HG03432 (cell line): ENCODE measurements at regions not wholly inside any gene's neighbourhood (a gene's known extent, or its start where the extent isn't known, plus 50 kb on each side); places are given as distances from the start of the nearest gene placed in this dataset.
"Not testable (repeated sequence)": the region's sequence is repeated elsewhere in the genome, so short reads cannot be mapped to it uniquely, and the experiment has no call there.

Source experiments
- ATAC-seq: cut with Tn5 transposase; IDR thresholded peaks from one replicate; pipeline ENCODE4 v1.9.1; 2021; ENCODE audit warnings: mild to moderate bottlenecking, moderate library complexity; ENCODE audit not compliant: unreplicated experiment

DNA sequence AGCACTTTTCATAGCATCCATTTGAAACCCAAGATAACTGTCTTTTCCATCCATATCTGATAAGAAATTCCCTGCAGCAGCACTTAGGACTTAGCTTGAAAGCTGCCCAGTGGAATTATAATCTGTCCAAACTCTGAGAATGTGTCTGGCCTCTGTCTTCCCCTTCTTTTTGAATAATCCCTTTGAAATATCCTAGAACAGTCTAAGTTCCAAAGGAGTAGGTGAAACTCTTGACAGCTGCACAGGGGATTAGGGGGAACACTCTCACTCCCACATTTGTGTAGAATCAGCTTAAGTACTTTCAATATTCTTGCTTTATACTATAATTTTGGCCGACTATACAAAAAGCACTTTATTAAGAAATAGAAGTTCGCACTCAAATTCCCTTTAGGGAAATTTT, 157.7 kb downstream of the PAPSS1 start:
- no peak for ATAC-seq

DNA sequence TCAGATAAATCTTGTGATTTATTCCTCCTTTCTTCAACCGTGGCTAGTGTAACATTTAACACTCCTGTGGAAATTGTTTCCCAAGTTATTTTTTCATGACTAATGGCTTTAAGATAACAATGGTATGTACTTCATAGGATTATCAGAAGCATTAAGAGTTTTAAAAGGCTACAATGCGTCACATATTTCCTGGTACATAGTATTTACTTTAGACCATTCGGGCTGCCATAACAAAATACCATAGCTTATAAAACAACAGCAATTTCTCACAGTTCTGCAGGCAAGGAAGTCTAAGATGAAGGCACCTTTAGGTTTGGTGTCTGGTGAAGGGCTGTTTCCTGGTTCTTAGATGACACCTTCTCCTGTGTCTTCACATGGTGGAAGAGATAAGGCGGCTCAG, 158.6 kb downstream of the PAPSS1 start:
- no peak for ATAC-seq

DNA sequence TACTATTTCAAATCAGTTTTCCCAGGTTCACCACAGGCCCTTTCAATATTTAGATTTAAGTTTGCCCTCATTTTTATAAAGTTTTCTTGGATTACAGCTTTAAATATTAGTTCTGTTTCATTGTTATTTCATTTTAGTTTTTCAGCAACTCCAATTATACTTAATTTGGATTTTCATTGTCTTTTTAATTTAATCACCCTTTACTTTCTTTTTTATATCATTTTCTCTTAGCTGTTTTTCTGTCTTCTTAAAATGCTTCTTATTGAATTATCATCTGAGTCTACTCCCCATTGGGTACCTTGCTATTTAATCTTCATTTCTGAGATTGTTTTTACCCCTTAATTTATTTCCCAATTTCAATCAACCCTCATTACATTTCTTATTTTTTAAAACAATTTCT, 160.4 kb downstream of the PAPSS1 start:
- ATAC-seq, result no peak

DNA sequence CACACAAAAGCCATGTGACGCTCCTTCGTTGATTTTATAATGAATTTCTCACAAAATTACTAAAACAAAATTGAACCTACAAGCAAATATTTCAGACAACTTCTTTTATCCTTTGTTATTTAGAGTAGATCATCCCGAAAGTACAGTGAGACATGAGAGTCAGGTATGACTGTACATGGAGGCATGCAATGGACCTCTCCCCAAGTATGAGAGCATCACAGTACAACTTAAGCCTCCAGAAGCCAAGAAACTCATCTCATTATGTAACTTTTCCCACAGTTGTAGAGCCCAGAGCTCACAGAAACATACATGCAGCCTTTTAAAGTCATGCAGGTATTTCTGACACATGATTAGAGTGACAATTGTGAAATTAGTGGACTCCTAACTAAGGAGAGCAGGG, 167.7 kb downstream of the PAPSS1 start:
- no peak for ATAC-seq

DNA sequence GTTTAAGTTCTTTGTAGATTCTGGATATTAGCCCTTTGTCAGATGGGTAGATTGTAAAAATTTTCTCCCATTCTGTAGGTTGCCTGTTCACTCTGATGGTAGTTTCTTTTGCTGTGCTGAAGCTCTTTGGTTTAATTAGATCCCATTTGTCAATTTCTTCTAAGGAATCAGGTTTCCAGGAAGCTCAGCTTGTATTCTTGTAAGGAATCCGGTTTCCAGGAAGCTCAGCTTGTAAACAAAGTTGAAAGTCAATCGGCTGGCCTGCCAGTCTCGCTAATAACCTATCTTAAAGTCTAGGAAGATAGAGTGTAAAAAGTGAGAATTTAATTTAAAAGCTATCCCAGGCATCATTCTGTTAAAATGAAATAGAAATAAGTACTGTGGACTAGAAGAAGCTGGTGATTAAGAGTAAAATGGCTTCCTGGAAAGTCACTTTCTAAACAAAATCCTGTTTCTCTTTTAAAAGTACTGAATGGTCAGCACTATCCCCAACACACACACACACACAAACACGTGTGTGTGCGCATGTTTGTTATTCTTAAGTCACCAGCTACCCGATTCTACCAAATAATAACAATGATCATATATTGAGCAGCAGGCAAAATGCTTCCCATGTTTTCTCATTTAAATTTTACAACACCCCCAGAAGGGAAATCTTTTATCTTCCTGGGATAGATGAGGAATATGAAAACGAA, 171.7 kb downstream of the PAPSS1 start:
- no peak for ATAC-seq

DNA sequence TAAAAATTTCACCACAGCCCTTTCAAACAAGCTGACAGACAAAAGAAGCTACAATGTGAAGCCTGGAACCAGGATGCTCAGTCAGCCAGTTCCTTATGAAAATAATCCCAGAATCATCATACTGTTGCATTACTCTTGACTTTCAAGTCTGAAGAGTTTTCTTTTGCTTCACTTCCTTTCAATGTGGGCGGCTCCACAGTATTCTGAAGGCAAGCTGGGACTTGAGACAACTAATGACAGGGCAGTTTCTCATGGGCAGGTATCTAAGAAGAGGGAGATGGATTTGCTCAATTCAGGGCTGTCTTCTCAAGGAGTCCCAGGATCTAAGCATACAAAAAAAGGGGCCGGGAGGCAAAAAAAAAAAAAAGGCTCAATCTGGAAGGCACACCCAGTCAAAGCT, 173.4 kb downstream of the PAPSS1 start:
- no peak for ATAC-seq

DNA sequence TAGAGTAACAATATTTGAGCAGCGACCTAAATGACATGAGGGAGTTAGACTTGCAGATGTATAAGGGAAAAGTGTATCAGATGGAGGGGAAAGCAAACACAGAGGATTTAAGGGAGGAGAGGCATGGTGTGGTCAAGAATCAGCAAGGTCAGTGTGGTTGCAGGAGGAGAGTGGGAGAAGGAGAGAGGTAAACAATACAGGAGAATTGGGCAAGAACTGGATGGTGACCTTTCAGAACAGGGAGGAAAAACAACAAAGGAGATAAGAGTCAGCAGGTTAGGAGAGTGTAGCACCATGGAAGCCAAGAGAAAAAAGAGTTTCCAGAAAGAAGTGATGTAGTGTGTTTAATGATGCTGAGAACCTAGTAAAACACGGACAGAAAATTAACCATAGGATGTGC, 178.5 kb downstream of the PAPSS1 start:
- ATAC-seq, result no peak

DNA sequence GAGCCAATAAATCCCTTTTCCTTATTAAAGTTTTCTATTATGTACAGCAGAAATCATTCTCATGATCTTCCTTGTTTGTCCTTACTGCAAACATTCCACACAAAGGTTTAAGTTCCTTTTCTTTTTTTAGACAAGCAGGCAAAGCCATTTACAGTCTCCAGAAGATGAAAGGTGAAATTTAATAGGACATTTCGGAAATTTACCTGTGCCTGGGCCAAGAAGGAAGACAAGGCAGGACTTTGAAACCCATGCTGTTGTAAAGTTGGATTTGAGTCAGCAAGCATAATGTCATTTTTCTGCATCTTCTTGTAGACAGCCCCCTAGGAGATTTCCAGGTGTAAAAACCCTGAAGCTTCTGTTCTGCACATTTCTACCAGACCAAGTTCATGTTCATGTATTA, 188.1 kb downstream of the PAPSS1 start:
- ATAC-seq, result no peak

DNA sequence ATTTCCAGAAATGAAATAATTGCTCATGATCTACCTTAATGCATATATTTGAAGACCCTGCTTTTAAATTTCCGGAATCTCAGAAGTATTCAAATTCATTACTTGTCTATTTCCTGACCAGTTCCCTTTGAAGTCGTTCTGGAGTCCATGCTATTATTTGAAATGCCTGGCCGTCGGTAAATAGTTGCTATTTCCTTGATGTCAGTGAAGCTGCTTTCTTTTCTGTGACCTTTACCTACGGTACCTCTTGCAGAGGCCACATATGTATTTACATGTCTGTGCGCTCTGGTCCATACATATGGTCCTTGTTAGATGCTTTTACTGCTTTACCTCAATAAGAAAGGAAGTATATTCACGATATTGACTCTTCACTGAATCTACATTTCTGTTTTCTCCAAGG, 199.7 kb downstream of the PAPSS1 start:
- no peak for ATAC-seq

DNA sequence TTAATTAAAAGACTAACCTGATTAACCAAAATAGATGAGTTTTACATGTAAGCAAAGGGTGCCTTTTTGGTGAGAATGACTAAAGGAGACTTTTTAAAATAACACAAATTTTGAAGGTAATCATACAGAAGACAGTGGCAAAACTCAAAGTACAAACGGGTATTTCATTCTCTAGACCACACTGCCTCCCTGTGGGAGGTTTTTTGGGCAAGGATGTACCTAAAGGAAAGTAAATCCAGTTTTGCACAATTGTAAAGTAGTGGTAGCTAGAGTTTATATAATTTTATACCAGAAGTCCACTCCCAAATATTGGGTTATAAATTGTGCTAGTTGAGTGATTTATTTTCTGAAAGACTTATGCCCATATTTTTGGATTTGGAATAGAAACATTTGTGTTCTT, 201.0 kb downstream of the PAPSS1 start:
- no peak for ATAC-seq

DNA sequence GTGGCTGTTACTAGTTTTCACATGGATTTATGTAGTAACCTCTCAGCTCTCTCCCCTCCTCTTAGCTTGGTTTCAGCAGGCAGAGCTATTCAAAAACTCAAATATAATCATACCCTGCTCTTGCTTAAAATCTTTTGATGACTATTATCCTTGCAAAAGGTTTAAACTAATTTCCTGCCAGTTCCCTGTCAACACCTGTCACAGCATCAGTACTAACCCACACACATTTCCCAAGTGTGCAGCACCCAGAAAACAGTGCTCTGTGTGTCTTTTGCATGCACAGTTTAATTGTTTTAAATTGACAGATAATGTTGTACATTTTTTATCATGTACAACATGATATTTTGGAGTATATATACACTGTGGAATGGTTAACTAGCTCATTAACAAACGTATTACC, 202.0 kb downstream of the PAPSS1 start:
- ATAC-seq, result no peak

DNA sequence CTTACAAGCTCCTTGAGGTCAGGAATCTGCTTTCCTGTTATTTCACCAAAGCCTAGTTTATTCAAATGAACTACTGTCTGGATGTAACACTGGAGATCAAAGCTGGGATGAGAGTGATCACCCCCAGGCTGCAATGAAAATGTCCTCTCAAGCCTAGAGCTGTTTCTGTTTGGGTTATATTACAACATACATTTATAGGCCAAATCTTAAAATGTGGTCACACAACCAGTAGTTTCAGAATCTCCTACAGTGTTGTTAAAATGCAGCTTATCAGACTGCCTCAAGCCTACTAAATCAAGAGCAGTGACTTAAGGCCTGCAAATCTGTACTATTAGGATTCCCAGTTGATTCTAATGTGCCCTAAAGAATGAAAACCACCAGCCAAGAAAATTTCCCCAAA, 207.5 kb downstream of the PAPSS1 start:
- no peak for ATAC-seq

DNA sequence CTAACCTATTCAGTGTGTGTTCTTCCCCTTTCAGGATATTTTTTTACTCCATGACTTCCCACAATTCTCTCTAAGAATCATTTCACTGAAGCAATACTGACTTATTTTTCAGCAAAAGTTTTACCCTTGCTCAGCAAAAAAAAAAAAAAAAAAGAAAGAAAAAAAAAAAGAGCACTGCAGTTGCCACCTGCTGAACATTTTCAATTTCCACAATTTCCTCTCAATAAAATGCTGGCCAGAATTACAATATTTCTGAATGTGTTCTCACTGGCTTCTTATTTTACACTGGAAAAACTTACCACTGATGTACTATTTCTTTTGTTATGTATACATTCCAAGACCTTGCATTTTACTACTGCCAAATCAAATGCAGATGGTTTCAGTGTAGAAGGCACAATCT, 210.4 kb downstream of the PAPSS1 start:
- ATAC-seq, result no peak

DNA sequence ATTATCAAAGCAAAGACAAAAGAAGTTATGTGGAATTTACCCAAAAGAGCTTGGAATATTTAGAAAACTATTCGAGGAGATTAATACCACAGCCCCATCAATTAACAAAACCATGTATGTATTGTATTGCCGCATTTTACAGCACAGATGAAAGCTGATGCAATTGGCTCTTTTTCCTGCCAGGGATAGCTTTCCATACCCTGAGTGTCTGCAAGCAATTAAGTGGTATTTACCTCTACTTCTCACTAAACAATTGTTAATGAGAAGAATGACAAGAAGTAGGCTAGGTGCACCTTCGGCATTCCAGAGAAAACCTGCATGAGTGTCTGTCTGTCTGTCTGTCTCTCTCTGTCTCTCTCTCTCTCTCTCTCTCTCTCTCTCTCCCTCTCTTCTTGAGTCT, 219.5 kb downstream of the PAPSS1 start:
- no peak for ATAC-seq

DNA sequence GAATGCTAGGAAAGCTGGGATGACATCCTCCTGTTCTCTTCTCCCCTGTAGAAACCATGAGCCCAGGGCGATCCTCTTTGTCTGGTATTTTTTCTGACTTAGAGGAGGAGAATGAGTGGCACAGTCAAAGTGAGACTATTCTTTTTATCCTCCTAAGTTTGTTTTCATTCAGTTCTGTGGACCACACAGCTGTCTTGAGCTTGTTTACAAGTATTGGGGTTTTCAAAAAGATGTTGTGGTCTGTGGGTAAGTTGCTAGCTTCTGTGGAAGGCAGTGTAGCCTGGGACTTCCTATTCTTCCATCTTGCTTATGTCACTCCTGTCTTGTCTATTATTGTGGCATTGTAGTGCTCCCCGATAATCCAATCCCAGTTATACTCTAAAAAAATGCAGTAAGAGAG, 223.0 kb downstream of the PAPSS1 start:
- ATAC-seq, result peak; percentile 43

DNA sequence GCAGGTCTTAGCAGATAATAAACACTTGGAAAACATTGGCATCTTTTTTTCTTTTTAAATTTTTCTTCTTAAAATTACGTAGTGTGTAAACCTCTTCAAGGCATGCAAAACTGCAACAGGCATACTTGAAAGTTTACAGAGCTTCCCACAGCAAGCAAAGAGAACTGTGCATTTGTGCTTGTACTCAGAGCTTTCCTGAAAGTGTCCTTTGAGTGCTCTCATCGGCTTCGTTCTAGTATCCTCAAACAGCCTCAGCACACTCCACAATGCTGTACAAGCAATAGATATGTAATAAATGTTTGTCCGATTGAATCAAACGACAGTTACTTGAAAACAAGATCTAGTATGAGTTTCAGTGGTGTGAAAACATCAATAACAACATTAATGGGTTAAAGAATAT, 227.5 kb downstream of the PAPSS1 start:
- ATAC-seq, result no peak

DNA sequence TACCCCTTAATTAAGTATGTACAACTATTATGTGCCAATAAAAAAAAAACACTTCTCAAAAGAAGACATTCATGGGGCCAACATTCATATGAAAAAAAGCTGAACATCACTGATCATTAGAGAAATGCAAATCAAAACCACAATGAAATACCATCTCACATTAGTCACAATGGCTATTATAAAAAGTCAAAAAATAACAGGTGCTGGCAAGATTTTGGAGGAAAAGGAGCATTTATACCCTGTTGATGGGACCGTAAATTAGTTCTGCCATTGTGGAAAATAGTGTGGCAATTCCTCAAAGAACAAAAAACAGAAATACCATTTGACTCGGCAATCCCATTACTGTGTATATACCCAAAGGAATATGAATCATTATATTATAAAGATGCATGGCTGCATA, 229.9 kb downstream of the PAPSS1 start:
- ATAC-seq, result no peak

DNA sequence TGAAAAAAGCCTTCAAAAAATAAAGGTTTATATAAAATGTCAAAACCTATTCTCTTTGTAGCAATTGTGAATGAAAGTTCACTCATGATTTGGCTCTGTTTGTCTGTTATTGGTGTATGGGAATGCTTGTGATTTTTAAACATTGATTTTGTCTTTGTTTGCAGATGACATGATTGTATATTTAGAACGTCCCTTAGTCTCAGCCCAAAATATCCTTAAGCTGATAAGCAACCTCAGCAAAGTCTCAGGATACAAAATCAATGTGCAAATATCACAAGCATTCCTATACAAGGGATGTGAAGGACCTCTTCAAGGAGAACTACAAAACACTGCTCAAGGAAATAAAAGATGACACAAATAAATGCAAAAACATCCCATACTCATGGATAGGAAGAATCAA, 236.4 kb downstream of the PAPSS1 start:
- not testable (repeated sequence) for ATAC-seq

DNA sequence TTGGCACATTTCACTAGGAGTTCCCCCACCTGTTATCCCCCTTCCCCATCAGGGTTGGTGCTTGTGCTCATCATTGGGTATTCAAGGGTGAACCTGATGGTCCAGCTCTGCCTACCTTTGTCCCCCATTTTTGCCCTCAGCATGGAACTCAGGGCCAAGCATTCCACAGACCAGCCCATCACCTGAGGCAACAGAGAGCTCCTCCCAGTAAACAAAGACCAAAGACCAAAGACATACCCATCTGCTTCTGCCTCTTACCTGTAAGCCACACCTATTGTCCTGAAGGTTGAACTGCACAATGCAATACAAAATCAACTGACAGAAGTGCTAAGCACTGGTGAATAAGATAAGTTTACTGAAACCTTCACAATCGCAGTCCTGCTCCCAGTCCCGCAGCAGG, 237.5 kb downstream of the PAPSS1 start:
- no peak for ATAC-seq

DNA sequence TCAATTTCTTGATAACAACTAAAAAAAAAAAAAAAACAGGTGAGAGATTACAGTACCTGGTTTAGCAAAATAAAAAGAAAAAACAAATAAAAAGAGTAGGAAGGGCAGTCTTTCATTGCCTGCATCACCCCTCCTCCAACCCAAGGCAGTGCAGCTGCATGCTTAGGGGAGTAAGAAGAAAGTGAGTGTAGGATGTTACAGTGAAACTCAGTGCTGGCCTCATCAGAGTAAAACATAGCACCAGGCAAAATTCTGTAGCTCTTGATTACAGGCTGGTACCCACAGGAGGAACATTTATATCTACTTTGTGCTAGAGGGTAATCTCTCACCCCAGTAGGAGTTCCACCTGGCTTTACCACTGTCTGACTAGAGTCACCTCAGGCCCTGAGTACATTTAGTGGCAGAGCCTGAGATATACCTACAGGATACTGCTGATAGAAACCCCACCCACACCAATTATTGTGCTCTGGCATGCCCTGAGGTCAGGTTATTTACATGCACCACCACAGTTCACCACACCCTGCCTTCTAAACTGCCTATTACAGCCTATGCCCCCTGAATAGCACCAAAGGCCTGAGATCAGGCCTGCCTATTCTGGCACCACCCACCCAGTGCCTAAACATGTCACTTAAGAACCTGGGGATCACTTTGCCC, 241.6 kb downstream of the PAPSS1 start:
- no peak for ATAC-seq

DNA sequence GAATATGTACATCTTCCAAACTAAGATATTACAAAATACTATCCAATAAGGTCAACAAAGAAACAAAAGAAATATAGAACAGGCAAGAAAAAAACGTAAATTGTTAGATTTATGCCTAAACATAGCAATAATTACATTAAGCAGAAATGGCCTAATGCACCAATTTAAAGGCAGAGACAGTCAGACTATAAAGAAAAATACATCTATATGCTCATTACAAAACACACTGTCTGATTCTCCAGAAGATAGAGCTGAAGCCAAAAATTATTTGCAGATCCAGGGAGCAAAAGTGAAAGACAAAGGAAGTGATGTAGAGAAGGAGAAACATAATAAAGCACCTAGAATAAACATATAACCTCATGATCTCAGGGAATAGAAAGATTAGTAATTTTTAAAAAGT, 246.9 kb downstream of the PAPSS1 start:
- no peak for ATAC-seq

DNA sequence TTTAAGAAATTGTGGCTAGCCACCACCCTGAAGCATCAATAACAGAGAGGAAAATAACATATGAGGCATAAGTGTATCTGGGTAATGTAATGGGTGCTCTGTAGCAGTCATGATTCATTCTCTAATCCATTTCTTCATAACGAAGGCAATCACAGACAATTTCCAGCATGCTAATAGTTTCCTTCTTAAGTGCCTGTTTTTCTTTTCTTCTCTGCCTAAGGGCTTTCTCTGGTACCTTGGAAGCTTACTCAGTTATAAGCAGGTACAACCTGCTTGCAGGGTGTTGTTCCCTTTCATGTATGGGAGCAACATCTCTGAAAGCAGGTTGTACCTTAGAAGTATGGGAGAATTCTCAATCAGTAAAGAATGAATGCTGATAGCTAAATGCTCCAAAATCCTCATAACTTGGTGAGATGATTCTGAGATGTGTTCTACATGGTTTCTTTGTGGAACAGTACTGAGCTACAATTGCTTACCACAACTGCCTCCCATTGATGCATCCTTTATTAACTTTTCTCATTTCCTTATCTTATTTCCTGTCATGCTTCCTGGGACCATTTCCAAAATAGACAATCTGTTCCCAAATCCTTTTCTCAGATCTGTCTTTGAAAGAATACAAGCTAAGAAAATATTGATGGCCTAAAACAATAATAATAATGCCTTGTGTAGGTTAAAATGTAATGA, 247.6 kb downstream of the PAPSS1 start:
- ATAC-seq, result no peak
